Effector memory CD4-positive, alpha-beta T cell (primary cell): ENCODE measurements at regions not wholly inside any gene's neighbourhood (a gene's known extent, or its start where the extent isn't known, plus 50 kb on each side); places are given as distances from the start of the nearest gene placed in this dataset.

ENCODE experiments used
- DNase-seq, 3 donors: peaks; one replicate each; pipeline ENCODE4 v3.0.0-alpha.2; 2020
- H3K27ac ChIP-seq: 2 replicates; pipeline ENCODE4 v1.7.0; 2013; ENCODE audit warnings: mild to moderate bottlenecking, low read length, moderate library complexity; ENCODE audit not compliant: insufficient read depth, poor library complexity, severe bottlenecking
- H3K27me3 ChIP-seq: replicated peaks from 2 replicates; pipeline ENCODE4 v1.7.0; 2013; ENCODE audit warnings: mild to moderate bottlenecking, low read length; ENCODE audit not compliant: insufficient read depth, control insufficient read depth, poor library complexity, severe bottlenecking
- H3K36me3 ChIP-seq: 2 replicates; pipeline ENCODE4 v1.7.0; 2013; ENCODE audit warnings: mild to moderate bottlenecking, low read length, moderate library complexity; ENCODE audit not compliant: control insufficient read depth, insufficient read depth
- H3K4me1 ChIP-seq: 2 replicates; pipeline ENCODE4 v1.7.0; 2013; ENCODE audit warnings: low read length, mild to moderate bottlenecking; ENCODE audit not compliant: control insufficient read depth, insufficient read depth, poor library complexity, severe bottlenecking
- H3K4me3 ChIP-seq: 2 replicates; pipeline ENCODE4 v1.7.0; 2013; ENCODE audit warnings: low read length, low read depth, mild to moderate bottlenecking; ENCODE audit not compliant: insufficient read depth, poor library complexity, severe bottlenecking
- H3K9me3 ChIP-seq: 2 replicates; pipeline ENCODE4 v1.7.0; 2013; ENCODE audit warnings: mild to moderate bottlenecking, low read length, moderate library complexity; ENCODE audit not compliant: control insufficient read depth

DNA sequence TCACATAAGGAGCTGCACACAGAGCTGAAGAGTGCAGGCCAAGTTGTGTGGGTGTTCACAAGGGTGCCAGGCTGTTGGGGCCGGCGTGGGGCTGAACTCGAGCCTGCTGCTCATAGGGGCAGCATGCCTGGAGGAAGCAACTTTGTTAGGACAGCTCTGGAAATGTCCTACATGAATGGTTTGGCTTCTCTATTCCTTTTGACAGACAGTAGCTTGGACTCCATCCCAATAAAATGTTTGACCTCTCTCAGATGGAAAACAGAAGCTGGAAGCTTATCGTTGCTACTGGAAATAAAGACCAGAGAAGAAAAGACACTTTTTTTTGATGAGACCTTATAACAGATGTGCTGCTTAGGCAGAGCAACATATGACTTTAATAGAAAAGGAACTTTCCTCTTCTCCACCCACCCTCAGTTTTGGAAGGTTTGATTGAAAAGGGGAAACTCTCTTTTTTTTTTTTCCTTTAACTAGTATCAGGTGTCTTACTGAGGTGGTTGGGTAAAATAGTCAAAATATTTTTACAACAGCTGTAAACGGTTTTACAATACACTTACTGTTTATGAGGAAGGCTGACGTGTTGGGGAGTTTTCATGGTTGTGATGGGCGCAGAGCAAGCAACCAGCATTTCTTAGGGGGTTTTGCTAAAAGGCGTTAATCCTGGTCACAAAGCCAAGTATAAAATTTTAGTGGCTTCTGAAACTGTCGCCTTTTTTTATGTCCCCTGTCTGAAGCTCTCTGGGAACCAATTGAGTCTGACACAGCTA lies 80.7 kb upstream of the EEF1E1 start:
- H3K27ac ChIP-seq: no peak overlapping the region
- DNase-seq: no peak
- no peaks in the 10 kb centered on the region for H3K27me3 ChIP-seq
- H3K4me1 ChIP-seq: no peaks in the 10 kb centered on the region
- H3K36me3 ChIP-seq: no peaks in the 10 kb centered on the region
- H3K4me3 ChIP-seq: no peak overlapping the region
- no peaks in the 10 kb centered on the region for H3K9me3 ChIP-seq

- H3K4me3 ChIP-seq: no peak overlapping the region
- DNase-seq: no peak
- no peak overlapping the region for H3K27ac ChIP-seq
- H3K27me3 ChIP-seq: no peaks in the 10 kb centered on the region
- H3K4me1 ChIP-seq: no peaks in the 10 kb centered on the region
- no peaks in the 10 kb centered on the region for H3K9me3 ChIP-seq
- H3K36me3 ChIP-seq: no peaks in the 10 kb centered on the region
These were observed 79.8 kb upstream of the EEF1E1 start for GRCh38 chr6:8181951-8182845.

GRCh38 chr6:8181160-8181881 lies 79.0 kb upstream of the EEF1E1 start:
- no peak overlapping the region for H3K4me3 ChIP-seq
- no peaks in the 10 kb centered on the region for H3K4me1 ChIP-seq
- no peaks in the 10 kb centered on the region for H3K36me3 ChIP-seq
- DNase-seq: no peak
- no peaks in the 10 kb centered on the region for H3K27me3 ChIP-seq
- H3K9me3 ChIP-seq: no peaks in the 10 kb centered on the region
- H3K27ac ChIP-seq: no peak overlapping the region

DNA sequence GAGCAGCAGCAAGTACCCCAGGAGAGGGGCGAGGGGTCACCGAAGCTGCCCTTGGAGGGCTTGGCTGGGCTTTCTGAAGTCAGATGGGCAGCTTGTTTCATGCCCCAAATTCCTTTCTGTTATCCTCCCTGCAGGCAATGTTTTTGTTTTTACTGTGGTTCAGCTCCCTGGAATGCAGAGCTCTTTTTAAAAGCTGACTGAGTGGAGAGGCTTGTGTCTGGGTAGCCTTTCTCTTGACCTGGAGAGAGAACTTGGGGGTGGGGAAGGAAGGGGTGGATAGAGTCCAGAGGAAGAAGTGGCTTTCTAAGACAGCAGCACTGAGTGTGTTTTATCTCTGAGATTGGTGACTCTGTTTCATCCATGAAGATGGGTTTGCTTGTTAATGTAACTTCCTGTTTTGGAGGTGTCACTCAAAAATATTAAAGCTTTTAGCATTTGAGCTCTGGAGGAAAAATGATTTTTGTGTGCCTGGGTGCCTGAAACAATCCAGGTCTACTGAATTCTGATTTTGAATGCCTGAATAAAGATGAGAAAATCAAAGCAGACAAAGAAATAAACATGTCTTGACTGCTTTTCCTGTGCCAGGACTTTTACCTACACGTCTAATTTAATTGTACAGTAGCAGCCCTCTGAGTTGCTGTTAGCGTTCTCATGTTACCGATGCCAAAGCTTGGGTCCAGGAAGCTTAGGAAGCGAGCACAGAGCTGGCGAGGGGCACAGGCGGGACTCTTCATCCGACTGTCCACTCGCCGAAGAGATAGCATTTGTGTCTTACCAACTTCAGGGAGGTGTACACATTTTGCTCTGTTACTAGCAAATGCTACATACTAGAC lies 78.2 kb upstream of the EEF1E1 start:
- DNase-seq: no peak

DNA sequence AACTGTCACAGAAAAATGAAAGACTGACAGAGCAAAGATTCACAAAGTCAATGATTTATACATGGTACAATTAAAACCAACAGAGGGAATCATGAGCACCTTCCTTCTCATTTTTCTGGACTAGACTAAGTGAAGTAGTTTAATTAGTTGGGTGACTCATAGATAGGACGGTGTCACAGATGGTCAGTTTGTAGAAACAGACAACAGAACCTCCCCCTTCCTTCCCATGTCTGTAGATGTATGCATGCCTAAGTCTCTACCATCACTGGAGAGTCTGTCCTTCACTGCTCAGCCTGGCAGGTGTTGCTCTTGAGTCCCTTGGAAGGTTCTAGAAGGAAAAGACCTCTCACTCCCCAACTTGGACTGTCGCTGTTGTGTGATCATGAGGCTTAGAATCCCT lies 75.4 kb upstream of the EEF1E1 start:
- Histone ChIP-seq H3K36me3 (no peaks in the 10 kb centered on the region), H3K27ac (no peak overlapping the region), H3K4me1 (no peaks in the 10 kb centered on the region), H3K27me3 (no peaks in the 10 kb centered on the region), H3K4me3 (no peak overlapping the region), H3K9me3 (no peaks in the 10 kb centered on the region)
- no peak for DNase-seq

More for the DNA sequence above, 78.2 kb upstream of the EEF1E1 start:
- H3K4me3 ChIP-seq: no peak overlapping the region
- H3K27me3 ChIP-seq: no peaks in the 10 kb centered on the region
- no peaks in the 10 kb centered on the region for H3K4me1 ChIP-seq
- H3K9me3 ChIP-seq: no peaks in the 10 kb centered on the region
- H3K36me3 ChIP-seq: no peaks in the 10 kb centered on the region
- H3K27ac ChIP-seq: no peak overlapping the region

GRCh38 chr6:8175046-8175777 lies 72.9 kb upstream of the EEF1E1 start:
- Histone ChIP-seq H3K27me3 (no peaks in the 10 kb centered on the region), H3K27ac (no peak overlapping the region), H3K9me3 (no peaks in the 10 kb centered on the region), H3K4me1 (no peaks in the 10 kb centered on the region), H3K36me3 (no peaks in the 10 kb centered on the region), H3K4me3 (no peak overlapping the region)
- no peak for DNase-seq

- Histone ChIP-seq H3K36me3 (no peaks in the 10 kb centered on the region), H3K27me3 (no peaks in the 10 kb centered on the region), H3K4me3 (no peak overlapping the region), H3K4me1 (no peaks in the 10 kb centered on the region), H3K9me3 (no peaks in the 10 kb centered on the region), H3K27ac (no peak overlapping the region)
- no peak for DNase-seq
These were observed 72.2 kb upstream of the EEF1E1 start for GRCh38 chr6:8174571-8174970.

- H3K9me3 ChIP-seq: no peaks in the 10 kb centered on the region
- no peak overlapping the region for H3K27ac ChIP-seq
- no peak for DNase-seq
- no peaks in the 10 kb centered on the region for H3K4me1 ChIP-seq
- H3K27me3 ChIP-seq: no peaks in the 10 kb centered on the region
- H3K4me3 ChIP-seq: no peak overlapping the region
- no peaks in the 10 kb centered on the region for H3K36me3 ChIP-seq
These were observed 70.2 kb upstream of the EEF1E1 start for GRCh38 chr6:8172530-8172929.

DNA sequence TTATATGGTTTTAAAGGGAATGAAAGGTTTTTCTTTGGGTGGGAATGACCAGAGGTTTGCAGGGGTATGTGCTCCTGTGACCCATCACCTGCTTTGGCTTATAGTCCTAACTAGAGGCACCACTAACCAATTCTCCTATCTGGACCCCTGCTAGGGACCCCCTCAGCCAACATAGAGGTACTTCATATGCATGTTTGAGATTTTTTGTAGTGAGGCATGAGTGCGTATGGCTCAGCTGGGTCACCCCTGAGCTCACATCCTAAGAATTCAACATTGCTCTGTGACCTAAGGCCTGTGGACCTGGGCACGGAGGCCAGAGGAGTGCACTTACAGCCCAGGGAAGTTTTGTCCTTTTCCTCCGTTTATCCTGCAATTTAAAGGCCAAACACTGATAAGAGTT lies 68.4 kb upstream of the EEF1E1 start:
- DNase-seq: no peak
- Histone ChIP-seq H3K4me3 (no peak overlapping the region), H3K27me3 (no peaks in the 10 kb centered on the region), H3K9me3 (no peaks in the 10 kb centered on the region), H3K4me1 (no peaks in the 10 kb centered on the region), H3K27ac (no peak overlapping the region), H3K36me3 (no peaks in the 10 kb centered on the region)
